HG03066 (cell line): ENCODE measurements at regions not wholly inside any gene's neighbourhood (a gene's known extent, or its start where the extent isn't known, plus 50 kb on each side); places are given as distances from the start of the nearest gene placed in this dataset.

Experiments used
- ATAC-seq: cut with Tn5 transposase; IDR thresholded peaks from one replicate; pipeline ENCODE4 v1.9.1; 2021; ENCODE audit warnings: low read depth; ENCODE audit not compliant: unreplicated experiment

DNA sequence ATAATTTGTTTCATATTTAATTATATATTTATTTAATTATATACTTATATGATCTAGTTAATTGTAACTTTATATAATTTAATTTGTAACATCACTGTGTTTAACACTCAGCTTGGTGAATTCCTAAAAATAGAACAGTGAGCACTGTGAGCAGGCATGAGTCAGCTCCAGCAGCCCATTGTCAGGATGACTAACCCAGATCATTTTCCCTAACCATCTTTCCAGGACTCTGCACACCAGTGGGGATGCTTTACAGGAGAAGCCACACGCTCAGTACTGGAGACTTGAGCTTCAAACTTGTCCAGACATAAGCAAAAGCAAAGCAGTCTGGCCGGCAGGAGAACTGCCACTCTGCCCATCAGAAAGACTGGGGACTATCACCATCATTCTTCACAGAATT, 446.2 kb upstream of the TRPC7 start:
- no peak for ATAC-seq

DNA sequence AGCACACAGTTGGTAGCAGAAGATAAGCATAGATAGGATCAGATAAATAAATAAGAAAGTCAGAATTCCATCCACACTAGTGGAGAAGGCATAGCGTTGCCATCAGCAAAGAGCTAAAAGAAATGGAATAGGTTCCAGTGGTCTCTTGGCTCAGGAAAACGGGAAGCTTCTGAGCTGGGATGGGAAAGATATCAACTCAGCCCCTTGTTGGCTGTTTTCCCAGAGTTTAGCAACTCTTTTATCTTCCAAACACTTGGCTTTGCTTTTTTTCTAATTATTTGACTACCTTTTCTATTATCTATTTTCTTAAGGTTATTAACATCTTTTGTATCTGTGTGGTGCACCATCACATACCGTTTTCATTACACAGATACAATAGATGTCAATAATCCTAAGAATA, 445.7 kb upstream of the TRPC7 start:
- no peak for ATAC-seq

DNA sequence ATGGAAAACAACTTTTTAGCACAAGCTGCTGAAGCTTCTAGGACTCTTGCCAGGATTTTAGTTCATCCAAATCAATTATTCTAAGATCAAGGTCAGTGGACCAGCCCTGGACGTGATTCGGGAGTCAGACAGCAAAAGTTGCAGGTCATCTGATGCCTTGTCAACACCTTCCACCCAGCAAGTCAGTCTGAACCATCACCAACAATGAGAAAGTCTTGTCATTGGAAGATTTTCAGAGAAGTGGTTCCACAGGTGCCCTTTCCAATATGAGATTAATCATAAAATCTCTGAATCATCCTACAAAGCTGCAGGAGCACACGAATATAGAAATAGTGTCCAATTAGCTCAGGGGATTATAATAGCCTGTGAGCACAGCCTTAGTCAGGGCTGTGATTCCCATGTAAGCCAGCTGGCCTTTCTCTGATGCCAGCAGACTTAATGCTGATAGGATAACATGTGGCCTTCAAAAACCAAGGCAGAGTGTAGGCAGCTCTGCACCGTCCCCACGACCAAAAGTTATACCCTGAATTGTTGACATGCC, 445.0 kb upstream of the TRPC7 start:
- no peak for ATAC-seq

DNA sequence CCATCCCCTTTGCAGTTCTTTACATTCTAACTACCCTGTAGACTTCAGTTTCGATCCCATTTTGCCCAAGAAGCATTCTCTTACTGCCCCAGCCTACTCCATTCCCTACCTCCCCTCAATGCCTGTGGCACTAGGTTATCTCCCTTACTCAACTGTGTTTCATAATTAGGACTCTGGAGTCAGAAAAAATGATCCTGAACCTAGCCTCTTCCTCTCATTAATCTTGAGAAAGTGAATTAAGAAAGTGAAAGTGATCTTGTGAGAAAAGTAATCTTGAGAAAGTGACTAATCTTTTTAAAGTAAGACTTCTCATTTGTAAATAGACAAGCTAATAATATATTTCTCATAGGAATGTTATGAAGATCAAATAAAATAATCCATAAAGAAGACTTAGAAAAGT, 444.0 kb upstream of the TRPC7 start:
- no peak for ATAC-seq

DNA sequence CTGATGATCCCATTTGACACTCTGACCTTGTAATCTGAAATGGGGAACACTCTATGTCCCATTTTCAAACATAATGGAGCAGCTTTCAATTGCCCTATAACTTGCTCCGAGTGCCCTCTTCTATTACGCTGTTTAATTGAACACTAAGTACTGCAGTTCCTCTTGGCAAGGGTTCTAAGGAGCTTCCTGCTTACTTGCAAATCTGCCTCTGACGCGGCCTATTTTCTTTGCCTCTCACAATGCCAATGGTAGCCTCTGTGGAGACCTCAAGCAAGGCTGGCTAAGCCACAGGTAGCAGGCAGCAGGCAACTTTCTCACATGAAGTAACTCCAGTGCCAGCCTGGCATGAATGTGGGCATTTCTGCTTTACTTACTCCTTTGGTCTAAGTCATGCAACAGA, 443.4 kb upstream of the TRPC7 start:
- ATAC-seq: no peak

DNA sequence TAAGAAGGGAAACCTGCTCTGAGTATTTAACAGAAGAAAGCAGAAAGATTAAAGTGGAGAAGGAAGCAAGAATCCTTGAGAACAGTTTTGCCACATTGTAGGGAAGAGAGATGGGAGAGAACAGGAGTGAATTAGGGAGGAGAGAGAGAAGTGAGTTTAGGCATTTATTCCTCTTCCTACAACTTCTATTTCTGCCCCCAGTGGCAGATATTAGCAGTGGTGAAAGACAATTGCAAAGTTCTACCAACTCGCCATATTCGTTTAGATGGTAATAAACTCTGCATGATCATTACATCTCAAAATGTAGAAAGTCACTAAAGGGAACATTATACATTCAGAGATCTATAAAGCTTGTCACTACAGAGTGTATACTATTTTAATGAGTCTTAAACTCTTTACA, 440.1 kb upstream of the TRPC7 start:
- ATAC-seq: no peak

DNA sequence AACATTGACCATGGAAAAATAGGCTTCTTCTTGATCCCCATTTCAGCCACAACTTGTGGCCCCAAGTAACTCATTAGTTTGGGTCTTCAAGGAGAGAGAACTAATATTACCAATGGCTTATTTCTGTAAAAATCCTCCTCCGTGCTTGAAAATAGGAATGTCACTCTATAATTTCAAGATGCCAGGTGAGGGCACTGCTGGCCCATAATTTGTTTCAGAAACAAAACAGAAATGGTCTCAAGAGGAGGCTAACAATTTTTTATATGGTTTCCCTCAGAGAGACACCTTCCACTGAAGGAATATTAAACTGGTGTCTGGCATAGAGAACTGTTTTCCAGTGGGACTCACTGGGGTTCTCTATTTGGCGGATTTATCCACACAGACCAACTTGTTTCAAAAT, 437.0 kb upstream of the TRPC7 start:
- no peak for ATAC-seq

DNA sequence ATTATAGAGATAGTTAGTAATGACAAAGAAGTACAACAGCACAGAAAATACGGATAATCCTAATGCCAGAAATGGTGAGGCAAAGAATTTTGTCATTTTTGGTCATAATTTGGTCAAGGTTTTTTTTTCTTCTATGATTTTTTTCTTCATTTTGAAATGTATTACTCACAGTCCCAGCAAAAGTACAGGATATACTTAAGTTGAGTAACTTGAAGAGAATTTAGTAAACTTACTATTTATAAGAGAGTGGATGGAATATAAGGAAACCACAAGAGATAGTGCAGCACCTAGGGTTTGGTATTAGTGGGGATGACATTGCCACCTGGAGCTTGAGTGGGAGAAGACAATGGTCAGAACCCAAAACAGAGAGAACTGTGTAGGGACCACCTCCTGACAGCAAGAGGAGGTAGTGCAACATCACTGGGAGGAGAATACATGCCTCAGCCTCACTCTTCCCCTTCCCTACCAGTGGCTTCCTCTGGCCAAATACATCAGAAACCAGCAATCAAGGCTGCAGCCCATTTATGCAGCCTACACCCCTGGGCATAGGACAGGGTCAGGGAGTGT, 434.5 kb upstream of the TRPC7 start:
- ATAC-seq: no peak

DNA sequence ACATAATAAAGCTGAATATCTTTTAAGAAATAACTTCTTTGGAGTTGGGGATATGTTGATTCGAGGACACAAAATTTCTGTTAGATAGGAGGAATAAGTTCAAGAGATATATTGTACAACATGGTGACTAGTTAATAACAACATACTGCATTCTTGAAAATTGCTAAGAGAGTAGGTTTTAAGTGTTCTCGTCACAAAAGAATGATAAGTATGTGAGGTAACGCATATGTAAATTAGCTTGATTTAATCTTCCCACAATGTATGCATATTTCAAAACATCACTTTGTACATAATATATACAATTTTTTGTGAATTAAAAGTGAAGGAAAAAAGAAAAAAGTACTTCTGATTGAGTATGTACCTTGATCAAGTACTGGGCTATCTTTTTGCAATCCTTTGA, 428.0 kb upstream of the TRPC7 start:
- no peak for ATAC-seq

DNA sequence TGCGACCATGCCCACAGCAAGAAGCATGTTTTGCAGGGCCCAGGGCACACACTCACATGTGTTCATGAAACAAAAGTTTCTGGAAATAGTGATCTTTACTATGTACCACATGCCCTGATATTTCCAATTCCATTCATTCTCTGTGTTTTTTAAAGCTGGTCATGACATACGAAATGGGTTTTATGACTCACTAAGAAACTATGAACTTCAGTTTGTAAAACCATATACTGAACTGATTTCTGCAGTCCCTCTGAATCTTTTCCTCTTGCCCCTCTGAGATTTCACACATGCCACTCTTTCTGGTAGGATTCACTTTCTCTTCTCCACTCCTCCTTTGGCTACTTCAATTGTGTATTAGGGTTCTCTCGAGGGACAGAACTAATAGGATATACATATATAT, 416.1 kb upstream of the TRPC7 start:
- no peak for ATAC-seq

DNA sequence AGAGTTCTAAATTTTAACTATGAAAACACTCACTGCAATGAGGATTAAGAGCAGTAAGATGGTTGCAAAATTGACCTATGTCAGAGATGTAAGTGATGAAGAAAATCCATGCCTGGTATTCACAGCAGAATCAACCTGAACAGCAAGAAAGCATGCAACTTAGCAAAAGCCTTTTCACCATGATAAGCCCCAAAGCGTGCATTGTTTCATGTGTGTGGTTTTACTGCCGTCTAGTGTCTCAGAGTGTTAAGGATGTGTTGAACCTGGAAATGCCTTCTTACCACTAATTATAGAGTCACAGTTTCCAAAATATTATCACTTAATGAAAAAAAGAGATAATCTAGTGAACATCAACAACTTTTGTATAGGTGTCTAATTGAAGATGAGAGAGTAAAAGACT, 415.2 kb upstream of the TRPC7 start:
- ATAC-seq: no peak

DNA sequence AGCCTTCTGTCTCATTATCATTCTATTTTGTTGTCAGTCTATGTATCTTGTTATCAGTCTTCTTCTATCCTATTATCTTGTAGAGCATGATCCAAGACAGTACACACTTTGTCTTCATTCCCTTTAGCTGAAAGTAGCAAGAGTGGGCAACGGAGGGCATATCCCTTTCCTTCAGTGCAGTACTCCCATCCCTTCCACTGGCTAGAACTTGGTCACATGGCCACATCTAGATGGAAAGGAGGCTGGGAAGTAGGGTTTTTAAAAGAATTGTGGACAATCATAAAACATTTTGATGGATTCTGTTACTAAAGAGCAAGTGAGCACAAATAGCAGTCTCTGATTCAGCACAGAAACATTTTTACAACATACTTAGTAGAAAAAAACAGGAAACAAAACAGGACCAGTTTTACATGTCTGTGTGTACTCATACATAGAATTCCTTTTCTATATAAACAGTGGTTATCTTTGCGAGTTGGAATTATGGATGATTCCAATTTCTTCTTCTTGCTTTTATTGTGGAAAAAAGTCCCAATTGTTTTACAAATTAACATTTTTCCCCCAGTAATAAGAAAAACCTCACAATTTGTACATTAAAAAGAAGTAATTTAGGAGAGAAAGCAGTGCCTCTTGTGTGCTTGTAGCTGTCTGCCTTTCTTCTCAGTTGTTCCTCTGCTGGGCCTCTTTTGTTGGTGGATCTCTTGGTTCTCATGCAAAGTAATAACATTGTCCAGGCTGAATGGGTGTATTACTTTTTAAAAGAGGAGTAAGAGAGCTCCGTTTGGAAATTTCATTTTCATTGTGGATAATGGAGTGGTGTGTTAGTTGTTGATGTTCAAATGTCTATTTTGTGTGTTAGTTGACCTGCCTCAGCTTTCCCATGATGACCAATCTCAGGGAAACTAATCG, 410.9 kb upstream of the TRPC7 start:
- ATAC-seq: no peak

DNA sequence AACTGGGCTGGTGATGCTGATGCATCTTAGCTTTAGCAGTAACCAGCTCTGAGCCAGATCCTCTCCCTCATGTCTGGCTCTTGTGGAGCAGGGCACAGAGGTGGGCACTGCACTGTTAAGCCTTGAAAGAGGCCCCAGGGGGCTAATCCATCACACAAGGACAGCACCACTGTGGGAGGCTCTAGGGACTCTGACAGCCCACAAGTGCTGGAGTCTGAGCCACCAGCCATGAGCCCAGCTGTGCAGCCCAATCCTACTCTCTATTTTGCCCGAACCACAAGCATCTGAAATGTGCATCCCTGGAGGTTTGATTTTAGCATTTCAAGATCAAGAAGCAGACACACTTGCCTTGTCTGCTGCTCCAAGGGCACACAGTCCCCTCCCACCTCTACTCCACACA, 407.1 kb upstream of the TRPC7 start:
- no peak for ATAC-seq

DNA sequence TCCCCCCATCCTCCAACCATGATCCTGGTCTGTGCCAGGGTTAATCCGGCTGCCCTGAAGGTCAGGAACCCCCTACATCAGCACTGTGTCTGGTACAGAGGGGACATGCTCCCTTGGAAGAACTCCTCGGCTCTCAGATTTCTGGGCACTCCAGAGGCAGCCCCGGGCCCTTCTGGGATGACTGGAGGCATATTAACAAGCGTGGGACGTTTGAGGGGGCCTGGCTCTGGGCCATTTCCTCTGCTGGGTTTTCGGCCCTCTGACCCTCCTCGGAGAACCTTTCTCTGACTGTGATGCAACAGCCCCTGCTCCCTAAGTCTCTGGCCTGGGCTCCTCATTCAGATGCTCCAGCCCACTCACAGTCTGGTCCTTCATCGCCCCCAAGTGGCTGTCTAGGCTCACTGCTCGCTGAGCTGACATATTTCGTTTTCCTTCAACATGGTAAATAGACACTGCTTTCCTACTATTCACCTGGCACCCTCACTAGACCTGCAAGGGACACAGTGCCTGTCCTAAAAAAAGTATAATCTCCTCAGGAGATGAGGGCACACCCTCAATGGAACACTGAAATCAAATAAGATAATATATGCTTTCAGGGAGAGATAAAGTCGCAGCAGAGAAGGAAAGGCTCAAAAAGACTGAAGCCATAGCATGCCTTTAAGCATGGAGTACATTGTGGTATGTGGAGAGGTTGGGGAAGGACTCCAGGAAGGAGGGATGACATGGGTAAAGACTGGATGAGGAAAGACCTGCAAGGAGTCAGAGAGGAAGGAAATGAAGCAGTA, 404.7 kb upstream of the TRPC7 start:
- no peak for ATAC-seq

DNA sequence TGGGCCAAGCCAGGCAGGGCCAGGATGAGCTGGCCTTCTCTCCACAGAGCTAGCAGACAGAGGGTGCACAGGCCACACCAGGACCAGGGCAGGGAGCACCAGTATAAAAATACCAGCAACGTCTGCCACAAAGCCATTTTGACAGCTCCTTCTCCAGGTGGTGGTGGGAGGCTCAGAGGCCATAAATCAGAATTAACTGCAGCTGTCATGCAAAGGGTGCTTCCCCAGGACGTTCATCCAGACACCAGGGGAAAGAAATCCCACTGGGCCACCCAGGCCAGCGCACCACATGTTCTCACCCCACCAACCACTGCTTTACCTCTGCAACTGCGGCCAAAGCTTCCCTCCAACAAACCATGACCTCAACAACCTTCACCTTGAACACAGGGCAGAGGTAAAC, 403.7 kb upstream of the TRPC7 start:
- no peak for ATAC-seq

DNA sequence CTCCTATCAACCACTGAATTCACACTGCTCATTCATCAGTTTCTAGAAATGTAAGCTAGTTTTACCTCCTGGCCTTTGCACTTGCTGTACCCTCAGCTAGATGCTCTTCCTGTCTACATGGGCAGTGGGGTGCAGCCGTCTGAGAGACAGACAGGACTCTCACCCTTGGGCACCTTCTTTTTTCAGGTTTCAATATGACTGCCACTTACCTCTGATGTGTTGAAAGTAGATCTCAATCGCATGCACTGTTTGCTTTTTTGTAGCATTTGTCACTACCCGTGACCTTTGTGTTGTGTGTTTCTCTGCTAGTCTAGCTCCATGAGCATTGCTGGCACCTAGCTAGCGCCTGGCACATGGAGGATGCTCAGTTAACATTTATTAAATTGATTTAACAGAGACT, 403.1 kb upstream of the TRPC7 start:
- no peak for ATAC-seq

DNA sequence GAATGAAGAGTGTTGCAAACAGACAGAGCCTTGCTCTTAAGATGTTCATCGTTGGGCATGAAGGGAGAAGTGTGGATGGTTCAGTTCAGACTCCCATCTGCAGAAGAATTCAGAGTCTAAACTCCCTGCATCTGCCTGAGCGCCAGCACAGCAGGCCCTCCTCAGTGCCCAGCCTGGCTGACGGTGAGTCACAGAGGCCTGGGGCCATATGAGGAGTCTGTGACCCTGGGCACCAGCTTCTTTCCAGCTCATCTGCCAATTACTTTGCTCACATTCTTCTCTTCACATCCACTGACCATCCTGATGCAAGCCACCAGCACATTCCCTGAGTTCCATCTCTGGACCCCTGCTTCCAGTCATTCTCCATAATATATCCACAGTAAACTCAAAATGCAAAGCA, 401.1 kb upstream of the TRPC7 start:
- ATAC-seq: no peak

DNA sequence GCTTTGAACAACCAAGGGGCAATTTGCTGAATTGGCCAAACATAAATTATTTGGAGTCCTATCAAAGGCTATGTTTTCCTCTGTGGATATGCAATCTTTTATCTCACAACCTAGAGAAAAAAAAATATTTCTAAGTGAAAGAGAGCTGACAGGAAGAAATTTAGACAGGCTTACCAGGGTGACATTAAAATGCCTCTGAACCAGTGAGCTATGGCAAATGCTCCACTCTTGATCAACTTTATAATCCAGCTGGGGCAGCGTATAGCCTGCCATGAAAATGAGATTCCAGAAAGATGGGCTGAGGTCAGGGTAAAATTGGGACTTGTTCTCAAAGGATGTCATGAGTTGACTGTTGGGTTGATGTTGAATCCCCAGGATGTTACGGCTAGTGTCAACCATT, 399.3 kb upstream of the TRPC7 start:
- no peak for ATAC-seq

DNA sequence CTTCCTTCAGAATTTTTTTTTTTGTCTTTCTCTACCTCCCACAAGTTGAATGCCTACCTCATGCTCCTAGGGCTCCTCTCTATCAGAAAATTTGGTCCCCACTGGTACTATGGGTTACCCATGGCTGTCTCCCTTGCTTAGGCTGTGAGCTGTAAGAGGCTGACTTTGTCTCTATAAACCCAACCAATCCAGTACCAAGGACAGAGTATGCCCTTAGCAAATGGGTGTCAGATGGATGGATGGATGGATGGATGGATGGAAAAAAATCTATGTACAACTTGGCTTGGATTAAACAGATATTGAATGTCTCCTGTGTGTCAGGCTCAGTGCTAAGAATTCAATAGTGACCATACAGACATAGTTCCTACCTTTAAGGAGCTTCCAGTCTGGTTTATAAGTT, 398.2 kb upstream of the TRPC7 start:
- no peak for ATAC-seq

DNA sequence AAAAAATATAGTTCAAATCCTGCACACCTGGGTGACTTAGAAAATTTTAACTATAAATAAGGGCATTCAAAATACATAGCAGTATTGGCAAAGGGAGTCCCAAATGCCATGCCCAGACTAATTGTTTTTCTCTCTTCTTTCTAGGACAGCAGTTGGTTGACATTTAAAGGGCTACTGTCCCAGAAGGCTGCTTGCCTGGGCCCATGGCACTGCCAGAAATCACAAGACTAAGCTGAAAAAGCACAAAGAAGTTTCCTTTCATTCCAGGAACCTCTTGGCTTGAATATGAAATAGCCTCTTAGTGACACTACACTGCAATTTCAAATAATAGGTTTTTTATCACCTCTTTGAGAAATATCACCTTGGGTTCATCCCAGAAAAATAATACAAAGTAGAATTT, 388.9 kb upstream of the TRPC7 start:
- no peak for ATAC-seq

DNA sequence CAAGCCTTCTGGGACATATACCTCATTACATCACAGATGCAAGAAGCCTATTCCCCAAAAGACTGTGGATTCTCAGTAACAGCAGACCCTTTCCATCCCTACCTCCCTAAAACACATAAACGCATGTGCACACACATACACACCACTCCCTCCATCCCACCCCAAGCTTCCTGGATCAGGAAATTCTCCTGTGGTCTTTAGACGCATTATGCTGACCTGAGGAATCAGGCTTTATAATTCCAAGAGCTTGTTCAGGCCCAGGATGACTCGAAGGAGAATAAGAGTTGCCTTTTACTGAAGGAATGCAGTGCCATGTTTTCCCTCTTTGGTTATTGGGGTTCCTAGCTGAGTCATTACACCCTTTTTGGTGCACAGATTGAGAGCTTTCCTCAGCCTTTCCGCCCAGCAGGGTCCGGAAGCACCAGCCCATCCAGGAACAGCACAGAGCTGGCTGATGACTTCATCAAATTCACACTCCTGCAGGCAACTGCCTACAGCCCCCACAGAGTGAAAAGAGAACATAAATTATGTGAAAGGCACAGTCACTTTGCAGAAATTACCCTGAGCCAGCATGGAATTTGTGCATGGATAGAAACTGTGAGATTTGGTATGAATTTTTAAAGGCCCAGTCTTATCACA, 385.0 kb upstream of the TRPC7 start:
- no peak for ATAC-seq
